ENCODE measurements at regions not wholly inside any gene's neighbourhood (a gene's known extent, or its start where the extent isn't known, plus 50 kb on each side); places are given as distances from the start of the nearest gene placed in this dataset.

DNA sequence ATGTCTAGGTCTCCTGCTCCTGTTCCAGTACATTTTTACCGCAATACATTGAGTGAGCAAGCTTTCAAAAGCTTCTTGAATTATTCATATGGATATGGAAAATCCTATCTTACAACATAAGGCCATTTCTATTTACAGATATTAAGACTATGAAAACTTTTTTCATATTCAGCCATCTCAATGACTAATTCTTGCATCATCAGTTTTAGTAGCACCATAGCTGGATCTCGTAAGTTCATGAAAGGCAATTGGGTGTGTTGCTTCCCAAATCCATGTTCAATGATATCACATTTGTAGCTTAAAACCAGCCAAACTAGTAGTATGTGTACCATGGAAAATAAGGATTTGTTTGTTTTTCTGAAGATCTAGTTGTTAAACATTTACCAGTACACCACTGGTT lies 118.3 kb upstream of the GABRA2 start:
- no peaks in the 10 kb centered on the region for H3K9me3 ChIP-seq (ENCODE audit: control insufficient read depth, low read depth, low read length)
- no peak overlapping the region for H3K56ac ChIP-seq (ENCODE audit: insufficient read length, low read depth, low read length)
- no peaks in the 10 kb centered on the region for H3K79me2 ChIP-seq (ENCODE audit: insufficient read depth, low read length)
- H4K20me1 ChIP-seq (ENCODE audit: control insufficient read depth, insufficient read depth, insufficient read length), result no peaks in the 10 kb centered on the region
- H2AFZ ChIP-seq (ENCODE audit: low read length), result no peak overlapping the region
- H3K79me1 ChIP-seq (ENCODE audit: insufficient read depth, low read depth, low read length, poor library complexity, severe bottlenecking), result no peaks in the 10 kb centered on the region
- Mint-ChIP-seq H3K4me3 (no peak overlapping the region), H3K27me3 (ENCODE audit: low read depth) (no peaks in the 10 kb centered on the region), H3K36me3 (ENCODE audit: insufficient read depth in 1 of 3, low read depth in 3 of 3) (no peaks in the 10 kb centered on the region), H3K27ac (no peak overlapping the region), H3K4me1 (no peaks in the 10 kb centered on the region), H3K9me3 (no peaks in the 10 kb centered on the region)
- no peak overlapping the region for H3T11ph ChIP-seq (ENCODE audit: low read length)
- DNase-seq, result no peak
- no CpG with 5 or more reads among the region's 2 CpGs for WGBS (ENCODE audit: extremely low coverage, insufficient read length, low lambda C conversion rate)
- no peak overlapping the region for H4K5ac ChIP-seq (ENCODE audit: insufficient read length, low read depth, low read length)
- no peak overlapping the region for H2BK5ac ChIP-seq (ENCODE audit: insufficient read length, low read length)
- no peak overlapping the region for H3K27ac ChIP-seq (ENCODE audit: insufficient read length, low read depth, low read length)
- H3K23me2 ChIP-seq (ENCODE audit: insufficient read length, low read depth, low read length, poor library complexity, severe bottlenecking), result no peaks in the 10 kb centered on the region
- H3K18ac ChIP-seq (ENCODE audit: insufficient read length, low read depth, low read length), result no peak overlapping the region
- no peak overlapping the region for H3K4me2 ChIP-seq (ENCODE audit: insufficient read depth, insufficient read length, low read length)
- no peak overlapping the region for H2BK15ac ChIP-seq (ENCODE audit: low read depth, low read length)
- no peak overlapping the region for H4K91ac ChIP-seq (ENCODE audit: insufficient read length, low read depth, low read length)
- no peak overlapping the region for H2BK20ac ChIP-seq (ENCODE audit: low read depth, low read length, poor library complexity, severe bottlenecking)
- H3K4me1 ChIP-seq (ENCODE audit: insufficient read depth, low read length), result no peaks in the 10 kb centered on the region
- H2BK12ac ChIP-seq (ENCODE audit: insufficient read length, low read depth, low read length), result no peak overlapping the region
- no peak overlapping the region for H2BK120ac ChIP-seq (ENCODE audit: low read depth, low read length, poor library complexity, severe bottlenecking)
- H3K4ac ChIP-seq (ENCODE audit: low read depth, low read length), result no peak overlapping the region
- H3K23ac ChIP-seq (ENCODE audit: insufficient read length, low read depth, low read length), result no peak overlapping the region
- H3K14ac ChIP-seq (ENCODE audit: insufficient read depth, low read length), result no peak overlapping the region
- no peaks in the 10 kb centered on the region for H3K27me3 ChIP-seq (ENCODE audit: insufficient read depth, low read length)
- H2AK5ac ChIP-seq (ENCODE audit: insufficient read length, low read length), result no peak overlapping the region
- no peak overlapping the region for H4K8ac ChIP-seq (replicated peaks; ENCODE audit: insufficient read length, low read depth, low read length)
- no peak overlapping the region for H3K9ac ChIP-seq (ENCODE audit: extremely low read depth, insufficient read length, low read length)
- TF ChIP-seq, protein P1, sequence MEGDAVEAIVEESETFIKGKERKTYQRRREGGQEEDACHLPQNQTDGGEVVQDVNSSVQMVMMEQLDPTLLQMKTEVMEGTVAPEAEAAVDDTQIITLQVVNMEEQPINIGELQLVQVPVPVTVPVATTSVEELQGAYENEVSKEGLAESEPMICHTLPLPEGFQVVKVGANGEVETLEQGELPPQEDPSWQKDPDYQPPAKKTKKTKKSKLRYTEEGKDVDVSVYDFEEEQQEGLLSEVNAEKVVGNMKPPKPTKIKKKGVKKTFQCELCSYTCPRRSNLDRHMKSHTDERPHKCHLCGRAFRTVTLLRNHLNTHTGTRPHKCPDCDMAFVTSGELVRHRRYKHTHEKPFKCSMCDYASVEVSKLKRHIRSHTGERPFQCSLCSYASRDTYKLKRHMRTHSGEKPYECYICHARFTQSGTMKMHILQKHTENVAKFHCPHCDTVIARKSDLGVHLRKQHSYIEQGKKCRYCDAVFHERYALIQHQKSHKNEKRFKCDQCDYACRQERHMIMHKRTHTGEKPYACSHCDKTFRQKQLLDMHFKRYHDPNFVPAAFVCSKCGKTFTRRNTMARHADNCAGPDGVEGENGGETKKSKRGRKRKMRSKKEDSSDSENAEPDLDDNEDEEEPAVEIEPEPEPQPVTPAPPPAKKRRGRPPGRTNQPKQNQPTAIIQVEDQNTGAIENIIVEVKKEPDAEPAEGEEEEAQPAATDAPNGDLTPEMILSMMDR (conservative IDR thresholded peaks at IDR 0.05), result no peak
